Omental fat pad (tissue), 3 donors: ENCODE measurements at regions not wholly inside any gene's neighbourhood (a gene's known extent, or its start where the extent isn't known, plus 50 kb on each side); places are given as distances from the start of the nearest gene placed in this dataset.

Experiments used
- ATAC-seq: fragments of 150-250 bp; one replicate; pipeline ENCODE4 v1.9.1; 2016; ENCODE audit warnings: mild to moderate bottlenecking, moderate library complexity; ENCODE audit not compliant: low FRiP score
- DNase-seq: peaks from one replicate; pipeline ENCODE4 v3.0.0-alpha.2; 2019; ENCODE audit warnings: low spot score
- CTCF ChIP-seq, 3 donors: fragments of 450-650 bp; IDR thresholded peaks; one replicate each; pipeline ENCODE4 v1.5.1; 2016 to 2017; ENCODE audit warnings: antibody characterized with exemption in 3 of 3, mild to moderate bottlenecking in 3 of 3, moderate library complexity in 2 of 3

GRCh38 chr2:128580988-128581848 is 262.6 kb upstream of the HS6ST1 start:
- DNase-seq (no peak), ATAC-seq (no peak)
- TF ChIP-seq CTCF (IDR thresholded peaks at IDR 0.05), result no peak

GRCh38 chr2:128581849-128582244 is 263.2 kb upstream of the HS6ST1 start:
- ATAC-seq, result no peak
- no peak for TF ChIP-seq CTCF (IDR thresholded peaks at IDR 0.05)

GRCh38 chr2:128584296-128584890 is 265.7 kb upstream of the HS6ST1 start:
- ATAC-seq (no peak), DNase-seq (no peak)
- no peak for TF ChIP-seq CTCF (IDR thresholded peaks at IDR 0.05)

More at GRCh38 chr2:128581849-128582244, 263.2 kb upstream of the HS6ST1 start:
- DNase-seq, result no peak

- ATAC-seq, result no peak
- no peak for DNase-seq
- no peak for TF ChIP-seq CTCF (IDR thresholded peaks at IDR 0.05)
Measured at GRCh38 chr2:128585706-128586105, 267.0 kb upstream of the HS6ST1 start.

- no peak for ATAC-seq
- no peak for DNase-seq
- TF ChIP-seq CTCF (IDR thresholded peaks at IDR 0.05), result no peak
Measured at GRCh38 chr2:128589681-128590080, 271.0 kb upstream of the HS6ST1 start.

- ATAC-seq (no peak), DNase-seq (no peak)
- TF ChIP-seq CTCF (IDR thresholded peaks at IDR 0.05), result no peak
Measured at GRCh38 chr2:128590309-128591021, 271.8 kb upstream of the HS6ST1 start.
